ENCODE measurements at regions not wholly inside any gene's neighbourhood (a gene's known extent, or its start where the extent isn't known, plus 50 kb on each side); places are given as distances from the start of the nearest gene placed in this dataset.

GRCh38 chr4:137193564-137193963 lies 338.7 kb downstream of the PCDH18 start:
- no peaks in the 10 kb centered on the region for H3K27me3 Mint-ChIP-seq (ENCODE audit: insufficient read depth)
- no peaks in the 10 kb centered on the region for H3K9me3 Mint-ChIP-seq
- no peaks in the 10 kb centered on the region for H3K36me3 Mint-ChIP-seq (ENCODE audit: low read depth)
- peaks cover 4% of the 10 kb centered on the region; the same call in 1 of the 2 replicates for H3K4me1 Mint-ChIP-seq (ENCODE audit: low read depth)
- H3K4me3 Mint-ChIP-seq = no peak overlapping the region
- H3K27ac Mint-ChIP-seq = no peak overlapping the region
- TF ChIP-seq, protein P1, sequence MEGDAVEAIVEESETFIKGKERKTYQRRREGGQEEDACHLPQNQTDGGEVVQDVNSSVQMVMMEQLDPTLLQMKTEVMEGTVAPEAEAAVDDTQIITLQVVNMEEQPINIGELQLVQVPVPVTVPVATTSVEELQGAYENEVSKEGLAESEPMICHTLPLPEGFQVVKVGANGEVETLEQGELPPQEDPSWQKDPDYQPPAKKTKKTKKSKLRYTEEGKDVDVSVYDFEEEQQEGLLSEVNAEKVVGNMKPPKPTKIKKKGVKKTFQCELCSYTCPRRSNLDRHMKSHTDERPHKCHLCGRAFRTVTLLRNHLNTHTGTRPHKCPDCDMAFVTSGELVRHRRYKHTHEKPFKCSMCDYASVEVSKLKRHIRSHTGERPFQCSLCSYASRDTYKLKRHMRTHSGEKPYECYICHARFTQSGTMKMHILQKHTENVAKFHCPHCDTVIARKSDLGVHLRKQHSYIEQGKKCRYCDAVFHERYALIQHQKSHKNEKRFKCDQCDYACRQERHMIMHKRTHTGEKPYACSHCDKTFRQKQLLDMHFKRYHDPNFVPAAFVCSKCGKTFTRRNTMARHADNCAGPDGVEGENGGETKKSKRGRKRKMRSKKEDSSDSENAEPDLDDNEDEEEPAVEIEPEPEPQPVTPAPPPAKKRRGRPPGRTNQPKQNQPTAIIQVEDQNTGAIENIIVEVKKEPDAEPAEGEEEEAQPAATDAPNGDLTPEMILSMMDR (IDR thresholded peaks at IDR 0.05) = no peak
- DNase-seq = no peak

GRCh38 chr4:137181293-137181899 lies 350.9 kb downstream of the PCDH18 start:
- Mint-ChIP-seq H3K27ac (no peak overlapping the region), H3K4me1 (ENCODE audit: low read depth) (no peaks in the 10 kb centered on the region), H3K4me3 (no peak overlapping the region), H3K36me3 (ENCODE audit: low read depth) (no peaks in the 10 kb centered on the region), H3K9me3 (no peaks in the 10 kb centered on the region), H3K27me3 (ENCODE audit: insufficient read depth) (no peaks in the 10 kb centered on the region)
- DNase-seq = no peak
- TF ChIP-seq, protein P1 (IDR thresholded peaks at IDR 0.05) = no peak

DNA sequence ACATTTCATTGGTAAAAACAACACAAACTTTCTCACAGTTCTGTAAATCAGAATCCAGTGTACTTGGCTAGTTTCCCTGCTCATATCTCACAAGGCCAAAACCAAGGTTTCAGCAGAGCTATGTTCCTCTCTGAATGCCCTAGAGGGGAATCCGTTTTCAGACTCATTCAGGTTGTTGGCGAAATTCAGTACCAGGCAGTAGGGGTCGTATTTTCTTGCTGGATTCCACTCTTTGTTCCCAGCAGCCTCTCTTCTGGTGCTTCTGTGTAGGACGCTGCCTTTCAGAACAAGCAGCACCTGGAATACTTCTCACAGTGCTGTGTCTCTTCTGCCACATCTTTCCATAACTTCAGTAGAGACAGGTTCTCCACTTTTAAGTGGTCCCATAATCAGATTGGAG lies 351.9 kb downstream of the PCDH18 start:
- Mint-ChIP-seq H3K9me3 (no peaks in the 10 kb centered on the region), H3K27me3 (ENCODE audit: insufficient read depth) (no peaks in the 10 kb centered on the region), H3K36me3 (ENCODE audit: low read depth) (no peaks in the 10 kb centered on the region), H3K4me3 (no peak overlapping the region), H3K4me1 (ENCODE audit: low read depth) (no peaks in the 10 kb centered on the region), H3K27ac (no peak overlapping the region)
- TF ChIP-seq, protein P1 (IDR thresholded peaks at IDR 0.05) = no peak
- DNase-seq = no peak

DNA sequence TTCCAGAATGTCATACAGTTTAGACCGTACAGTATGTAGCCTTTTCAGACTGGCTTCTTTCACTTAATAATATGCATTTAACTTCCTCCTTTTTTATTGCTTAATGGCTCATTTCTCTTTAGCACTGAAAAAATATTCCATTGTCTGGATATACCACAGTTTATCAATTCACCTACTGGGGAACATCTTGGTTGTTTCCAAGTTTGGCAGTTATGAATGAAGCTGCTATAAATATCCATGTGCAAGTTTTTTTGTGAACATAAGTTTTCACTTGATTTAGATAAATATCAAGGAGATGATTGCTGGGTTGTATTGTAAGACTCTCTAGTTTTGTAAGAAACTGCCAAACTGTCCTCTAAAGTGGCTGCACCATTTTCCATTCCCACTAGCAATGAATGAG lies 375.5 kb downstream of the PCDH18 start:
- Mint-ChIP-seq H3K27ac (peak overlapping the region; percentile 89), H3K9me3 (no peaks in the 10 kb centered on the region), H3K4me1 (ENCODE audit: low read depth) (peaks cover 40% of the 10 kb centered on the region), H3K27me3 (ENCODE audit: insufficient read depth) (no peaks in the 10 kb centered on the region), H3K36me3 (ENCODE audit: low read depth) (no peaks in the 10 kb centered on the region), H3K4me3 (peak overlapping the region; percentile 57)
- no peak for DNase-seq
- TF ChIP-seq, protein P1 (IDR thresholded peaks at IDR 0.05) = no peak

DNA sequence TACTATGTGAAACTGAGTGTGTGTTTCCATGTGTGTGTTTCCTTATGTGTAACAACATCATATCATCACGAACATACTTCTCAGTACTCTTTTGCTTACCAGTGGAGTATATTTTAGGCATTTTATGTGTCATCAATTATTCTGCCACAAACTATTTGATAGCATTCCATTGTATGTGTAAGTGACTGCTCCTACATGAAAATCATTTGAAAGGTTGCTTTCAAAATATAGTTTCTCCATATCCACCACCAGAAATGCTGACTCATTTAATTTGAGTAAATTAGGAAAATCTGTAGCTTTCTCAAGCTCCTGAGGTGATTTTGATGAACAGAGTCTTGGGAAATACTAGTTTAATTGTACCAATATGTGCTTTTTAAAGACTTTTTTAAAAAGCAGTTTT lies 376.2 kb downstream of the PCDH18 start:
- H3K27ac Mint-ChIP-seq = peak overlapping the region; percentile 89
- no peaks in the 10 kb centered on the region for H3K27me3 Mint-ChIP-seq (ENCODE audit: insufficient read depth)
- peak overlapping the region; percentile 57 for H3K4me3 Mint-ChIP-seq
- H3K4me1 Mint-ChIP-seq (ENCODE audit: low read depth) = peaks cover 40% of the 10 kb centered on the region
- DNase-seq = peak; percentile 86
- TF ChIP-seq, protein P1 (IDR thresholded peaks at IDR 0.05) = no peak
- no peaks in the 10 kb centered on the region for H3K36me3 Mint-ChIP-seq (ENCODE audit: low read depth)
- H3K9me3 Mint-ChIP-seq = no peaks in the 10 kb centered on the region

GRCh38 chr4:137131201-137131600 lies 401.1 kb downstream of the PCDH18 start:
- Mint-ChIP-seq H3K27ac (no peak overlapping the region), H3K4me3 (no peak overlapping the region), H3K4me1 (ENCODE audit: low read depth) (peaks cover 13% of the 10 kb centered on the region), H3K36me3 (ENCODE audit: low read depth) (no peaks in the 10 kb centered on the region), H3K27me3 (ENCODE audit: insufficient read depth) (no peaks in the 10 kb centered on the region), H3K9me3 (no peaks in the 10 kb centered on the region)
- DNase-seq = no peak
- TF ChIP-seq, protein P1 (IDR thresholded peaks at IDR 0.05) = no peak

Measured in HFFc6 (cell line).